Spinal cord (tissue), 9 donors: ENCODE measurements at regions not wholly inside any gene's neighbourhood (a gene's known extent, or its start where the extent isn't known, plus 50 kb on each side); places are given as distances from the start of the nearest gene placed in this dataset.

Experiments
- DNase-seq, 6 donors: peaks; one replicate each; pipeline versions ENCODE4 v3.0.0 to v3.0.0-alpha.2; 2013 to 2015; ENCODE audit warnings: low spot score in 6 of 6, low read depth in 4 of 6
- H3K27ac ChIP-seq: one replicate; pipeline ENCODE4 v1.5.1; 2013; ENCODE audit warnings: low read depth, low read length, control low read depth
- H3K27me3 ChIP-seq: one replicate; pipeline ENCODE4 v1.6.1; 2013; ENCODE audit warnings: low read length; ENCODE audit not compliant: control insufficient read depth, insufficient read depth
- H3K36me3 ChIP-seq: one replicate; pipeline ENCODE4 v1.6.1; 2013; ENCODE audit warnings: low read length; ENCODE audit not compliant: control insufficient read depth, insufficient read depth
- H3K4me1 ChIP-seq: one replicate; pipeline ENCODE4 v1.6.1; 2013; ENCODE audit warnings: low read length; ENCODE audit not compliant: control insufficient read depth, insufficient read depth
- H3K4me3 ChIP-seq: one replicate; pipeline ENCODE4 v1.5.1; 2013; ENCODE audit warnings: low read depth, low read length, control low read depth
- H3K9me3 ChIP-seq: one replicate; pipeline ENCODE4 v1.6.1; 2013; ENCODE audit warnings: low read length; ENCODE audit not compliant: control insufficient read depth, insufficient read depth
- WGBS: methylation state at CpG from one replicate; pipeline ENCODE4 v1.1.5; 2013; ENCODE audit warnings: missing lambda C conversion rate; ENCODE audit not compliant: insufficient coverage; 5-methylcytosine and 5-hydroxymethylcytosine counted together
- donor health status: healthy.

- peaks cover 25% of the 10 kb centered on the region for H3K4me1 ChIP-seq
- H3K9me3 ChIP-seq: no peaks in the 10 kb centered on the region
- 74% methylated on average over 8 of the region's 14 CpGs for WGBS
- DNase-seq: no peak
- no peak overlapping the region for H3K4me3 ChIP-seq
- H3K36me3 ChIP-seq: no peaks in the 10 kb centered on the region
- H3K27me3 ChIP-seq: peaks cover 8% of the 10 kb centered on the region
- H3K27ac ChIP-seq: no peak overlapping the region
Observed at GRCh38 chr14:104290058-104290667, 151.8 kb downstream of the KIF26A start.

GRCh38 chr14:104290756-104291122, 152.4 kb downstream of the KIF26A start:
- Histone ChIP-seq H3K27me3 (peaks cover 8% of the 10 kb centered on the region), H3K9me3 (no peaks in the 10 kb centered on the region), H3K4me1 (peaks cover 23% of the 10 kb centered on the region), H3K4me3 (no peak overlapping the region), H3K27ac (no peak overlapping the region), H3K36me3 (no peaks in the 10 kb centered on the region)
- DNase-seq: no peak
- 67% methylated on average over 9 of the region's 9 CpGs for WGBS

- Histone ChIP-seq H3K4me1 (peaks cover 26% of the 10 kb centered on the region), H3K27me3 (peaks cover 8% of the 10 kb centered on the region), H3K27ac (no peak overlapping the region), H3K9me3 (no peaks in the 10 kb centered on the region), H3K4me3 (no peak overlapping the region), H3K36me3 (no peaks in the 10 kb centered on the region)
- peak in 1 of 6 donors; percentile 74 for DNase-seq
- 35% methylated on average over 24 of the region's 25 CpGs for WGBS
Observed at GRCh38 chr14:104291123-104292000, 153.0 kb downstream of the KIF26A start.

- H3K36me3 ChIP-seq: no peaks in the 10 kb centered on the region
- 71% methylated on average over 17 of the region's 28 CpGs for WGBS
- no peak overlapping the region for H3K27ac ChIP-seq
- no peaks in the 10 kb centered on the region for H3K9me3 ChIP-seq
- H3K4me1 ChIP-seq: peaks cover 34% of the 10 kb centered on the region
- H3K27me3 ChIP-seq: peaks cover 8% of the 10 kb centered on the region
- DNase-seq: no peak
- no peak overlapping the region for H3K4me3 ChIP-seq
Observed at GRCh38 chr14:104292084-104292970, 153.9 kb downstream of the KIF26A start.

- no peak overlapping the region for H3K4me3 ChIP-seq
- H3K36me3 ChIP-seq: no peaks in the 10 kb centered on the region
- H3K27ac ChIP-seq: no peak overlapping the region
- 48% methylated on average over 13 of the region's 15 CpGs for WGBS
- H3K4me1 ChIP-seq: peaks cover 34% of the 10 kb centered on the region
- peaks cover 8% of the 10 kb centered on the region for H3K27me3 ChIP-seq
- H3K9me3 ChIP-seq: no peaks in the 10 kb centered on the region
- no peak for DNase-seq
Observed at GRCh38 chr14:104293231-104293841, 154.9 kb downstream of the KIF26A start.

- 61% methylated on average over 13 of the region's 18 CpGs for WGBS
- DNase-seq: no peak
- peaks cover 8% of the 10 kb centered on the region for H3K27me3 ChIP-seq
- no peaks in the 10 kb centered on the region for H3K36me3 ChIP-seq
- peaks cover 34% of the 10 kb centered on the region for H3K4me1 ChIP-seq
- no peak overlapping the region for H3K27ac ChIP-seq
- no peak overlapping the region for H3K4me3 ChIP-seq
- H3K9me3 ChIP-seq: no peaks in the 10 kb centered on the region
Observed at GRCh38 chr14:104293851-104294627, 155.7 kb downstream of the KIF26A start.

GRCh38 chr14:104294628-104294982, 156.2 kb downstream of the KIF26A start:
- no peak overlapping the region for H3K27ac ChIP-seq
- H3K27me3 ChIP-seq: peaks cover 8% of the 10 kb centered on the region
- H3K36me3 ChIP-seq: no peaks in the 10 kb centered on the region
- DNase-seq: peak in 1 of 6 donors; percentile 38
- H3K9me3 ChIP-seq: no peaks in the 10 kb centered on the region
- H3K4me1 ChIP-seq: peaks cover 34% of the 10 kb centered on the region
- H3K4me3 ChIP-seq: no peak overlapping the region
- 85% methylated on average over 8 of the region's 11 CpGs for WGBS

- H3K27me3 ChIP-seq: peaks cover 8% of the 10 kb centered on the region
- WGBS: 72% methylated on average over 25 of the region's 25 CpGs
- no peaks in the 10 kb centered on the region for H3K9me3 ChIP-seq
- H3K27ac ChIP-seq: no peak overlapping the region
- H3K4me1 ChIP-seq: peaks cover 34% of the 10 kb centered on the region
- no peak for DNase-seq
- no peak overlapping the region for H3K4me3 ChIP-seq
- no peaks in the 10 kb centered on the region for H3K36me3 ChIP-seq
Observed at GRCh38 chr14:104294983-104295680, 156.7 kb downstream of the KIF26A start.
